Ovary (tissue), 7 donors: ENCODE measurements at regions not wholly inside any gene's neighbourhood (a gene's known extent, or its start where the extent isn't known, plus 50 kb on each side); places are given as distances from the start of the nearest gene placed in this dataset.

ENCODE experiments used
- DNase-seq, 5 donors: peaks; one replicate each; pipeline ENCODE4 v3.0.0-alpha.2; 2019 to 2020
- H3K27ac ChIP-seq, 2 donors: fragments of 200-600 bp; one replicate each; pipeline versions ENCODE4 v1.5.1 to v1.8.0; 2019 to 2022
- H3K27me3 ChIP-seq: fragments of 200-600 bp; one replicate; pipeline ENCODE4 v1.8.0; 2022
- H3K36me3 ChIP-seq: fragments of 200-600 bp; sonication (generic); one replicate; pipeline ENCODE4 v1.5.1; 2019
- H3K4me1 ChIP-seq: one replicate; pipeline ENCODE4 v1.8.1; 2013; ENCODE audit warnings: mild to moderate bottlenecking, moderate library complexity; ENCODE audit not compliant: insufficient read depth
- H3K4me3 ChIP-seq: fragments of 200-600 bp; sonication (generic); one replicate; pipeline ENCODE4 v1.5.1; 2017
- H3K9me3 ChIP-seq, 2 donors: fragments of 200-600 bp in 1 of 2; sonication (generic) in 1 of 2; one replicate each; pipeline versions ENCODE4 v1.5.1 to v1.8.1; 2013 to 2019; ENCODE audit warnings: mild to moderate bottlenecking in 1 of 2, moderate library complexity in 1 of 2
- CTCF ChIP-seq, 3 donors: fragments of 450-650 bp in 2 of 3; fragments of 200-600 bp in 1 of 3; IDR thresholded peaks; one replicate each; pipeline versions ENCODE4 v1.5.1 to v1.8.0; 2016 to 2022; ENCODE audit warnings: antibody characterized with exemption in 3 of 3, mild to moderate bottlenecking in 1 of 3
- EP300 ChIP-seq: sonication (generic); formaldehyde crosslinking; IDR thresholded peaks from one replicate; pipeline ENCODE4 v1.6.1; 2017; ENCODE audit warnings: antibody characterized with exemption
- POLR2A ChIP-seq: fragments of 450-650 bp; IDR thresholded peaks from one replicate; pipeline ENCODE4 v1.6.1; 2017; ENCODE audit warnings: antibody characterized with exemption, mild to moderate bottlenecking, moderate library complexity
- WGBS, 3 donors: extraction: QIAGEN DNeasy Blood & Tissue Kit in 1 of 3; methylation state at CpG; one replicate each; pipeline versions ENCODE4 v1.1.5 to v1.1.7; 2013 to 2017; 5-methylcytosine and 5-hydroxymethylcytosine counted together
- intact Hi-C, 4 donors: fragments of 100-400 bp; cut with DNase I; formaldehyde crosslinking; loops; one replicate each; pipeline versions ENCODE4 v1.11.0 to v1.15.1; 2022 to 2023
- donor health status: DM: no; HTN: no; CAD: no; lungs with moderate emphysema.
- donor health status: DM: no; HTN: no; CAD: no.
- donor health status: Bipolar disorder and iron deficiency.
- donor health status: DM: no; HTN: no; CAD: no.
- donor health status: DM: yes; HTN: yes; CAD: no.

- WGBS, 3 donors, result 5 to 28% (median 12%) methylated on average over 2 of the region's 2 CpGs
- H3K27ac ChIP-seq, result no peak overlapping the region
- no peaks in the 10 kb centered on the region for H3K27me3 ChIP-seq
- no peak for DNase-seq
- no peaks in the 10 kb centered on the region for H3K36me3 ChIP-seq
- TF ChIP-seq EP300 (no peak), POLR2A (no peak), CTCF (IDR thresholded peaks at IDR 0.05) (no peak)
- H3K4me1 ChIP-seq, result no peaks in the 10 kb centered on the region
- no peak overlapping the region for H3K4me3 ChIP-seq
- H3K9me3 ChIP-seq, result no peaks in the 10 kb centered on the region
- intact Hi-C loops, result no loop called here
Measured at GRCh38 chr14:42023452-42023851, 416.8 kb downstream of the LRFN5 start.

GRCh38 chr14:42014301-42014700, 407.6 kb downstream of the LRFN5 start:
- 84 to 87% (median 85%) methylated on average over 3 of the region's 3 CpGs for WGBS, 3 donors
- Histone ChIP-seq H3K36me3 (no peaks in the 10 kb centered on the region), H3K4me3 (no peak overlapping the region), H3K9me3 (no peaks in the 10 kb centered on the region), H3K4me1 (no peaks in the 10 kb centered on the region), H3K27ac (no peak overlapping the region), H3K27me3 (no peaks in the 10 kb centered on the region)
- no peak for TF ChIP-seq POLR2A
- no peak for TF ChIP-seq EP300
- no peak for TF ChIP-seq CTCF (IDR thresholded peaks at IDR 0.05)
- DNase-seq, result no peak
- intact Hi-C loops, result no loop called here

- no peaks in the 10 kb centered on the region for H3K36me3 ChIP-seq
- H3K4me1 ChIP-seq, result no peaks in the 10 kb centered on the region
- WGBS, 3 donors, result 78 to 81% (median 80%) methylated on average over 2 of the region's 2 CpGs
- intact Hi-C loops, result no loop called here
- DNase-seq, result no peak
- no peak overlapping the region for H3K27ac ChIP-seq
- TF ChIP-seq EP300, result no peak
- no peak for TF ChIP-seq POLR2A
- no peak for TF ChIP-seq CTCF (IDR thresholded peaks at IDR 0.05)
- H3K4me3 ChIP-seq, result no peak overlapping the region
- H3K9me3 ChIP-seq, result no peaks in the 10 kb centered on the region
- no peaks in the 10 kb centered on the region for H3K27me3 ChIP-seq
Measured at GRCh38 chr14:42013559-42013958, 406.9 kb downstream of the LRFN5 start.

- no peak for DNase-seq
- no peak overlapping the region for H3K4me3 ChIP-seq
- H3K27ac ChIP-seq, result no peak overlapping the region
- no peaks in the 10 kb centered on the region for H3K9me3 ChIP-seq
- H3K27me3 ChIP-seq, result no peaks in the 10 kb centered on the region
- intact Hi-C loops, result no loop called here
- no peaks in the 10 kb centered on the region for H3K4me1 ChIP-seq
- H3K36me3 ChIP-seq, result no peaks in the 10 kb centered on the region
- TF ChIP-seq EP300 (no peak), CTCF (IDR thresholded peaks at IDR 0.05) (no peak), POLR2A (no peak)
Measured at GRCh38 chr14:42013153-42013552, 406.5 kb downstream of the LRFN5 start.

- Histone ChIP-seq H3K27ac (no peak overlapping the region), H3K4me1 (no peaks in the 10 kb centered on the region), H3K27me3 (no peaks in the 10 kb centered on the region), H3K9me3 (no peaks in the 10 kb centered on the region), H3K4me3 (no peak overlapping the region), H3K36me3 (no peaks in the 10 kb centered on the region)
- 31 to 46% (median 36%) methylated on average over 1 of the region's 1 CpG for WGBS, 3 donors
- intact Hi-C loops, result no loop called here
- TF ChIP-seq CTCF (IDR thresholded peaks at IDR 0.05) (no peak), EP300 (no peak), POLR2A (no peak)
- no peak for DNase-seq
Measured at GRCh38 chr14:42011221-42011620, 404.5 kb downstream of the LRFN5 start.
